Nucleus accumbens (tissue), 56 donors: ENCODE measurements at regions not wholly inside any gene's neighbourhood (a gene's known extent, or its start where the extent isn't known, plus 50 kb on each side); places are given as distances from the start of the nearest gene placed in this dataset.
"Not testable (repeated sequence)": the region's sequence is repeated elsewhere in the genome, so short reads cannot be mapped to it uniquely, and the experiment has no call there.

Experiments used
- DNase-seq, 56 donors: peaks; one replicate each; lab custom pipeline; 2025; lab: John Stamatoyannopoulos, UW

DNA sequence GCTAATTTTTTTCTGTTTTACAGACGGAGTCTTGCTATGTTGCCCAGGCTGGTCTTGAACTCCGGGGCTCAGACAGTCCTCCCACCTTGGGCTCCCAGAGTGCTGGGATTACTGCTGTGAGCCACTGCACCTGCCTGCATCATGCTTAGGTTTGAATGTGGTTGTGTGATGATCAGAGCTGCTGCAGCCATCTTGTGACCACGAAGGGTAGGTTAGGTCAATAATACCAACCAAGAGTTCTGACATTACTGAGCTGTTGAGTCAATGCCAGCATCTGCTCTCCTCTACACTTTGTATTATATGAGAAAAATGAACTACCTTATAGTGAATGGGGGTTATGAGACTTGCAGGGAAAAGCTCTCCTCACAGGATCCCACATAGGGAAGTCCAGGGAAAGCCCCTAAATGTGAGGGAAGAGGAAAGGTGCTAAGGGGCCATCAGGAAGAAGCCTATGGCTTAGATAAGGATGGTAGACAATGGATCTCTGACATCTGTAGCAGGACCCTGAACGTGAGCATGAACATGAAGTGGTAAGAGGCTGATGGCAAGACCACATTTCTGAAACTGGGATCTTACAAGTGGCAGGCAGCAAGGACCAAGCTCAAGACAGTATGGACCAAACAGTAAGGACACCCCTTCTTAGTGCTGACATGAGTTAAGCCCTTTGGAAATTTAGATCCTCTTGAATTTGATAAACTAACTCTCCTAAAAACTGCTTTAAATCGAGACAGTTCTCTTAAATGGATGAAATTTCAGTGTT lies 75.7 kb upstream of the ZNF169 start:
- DNase-seq = no peak

DNA sequence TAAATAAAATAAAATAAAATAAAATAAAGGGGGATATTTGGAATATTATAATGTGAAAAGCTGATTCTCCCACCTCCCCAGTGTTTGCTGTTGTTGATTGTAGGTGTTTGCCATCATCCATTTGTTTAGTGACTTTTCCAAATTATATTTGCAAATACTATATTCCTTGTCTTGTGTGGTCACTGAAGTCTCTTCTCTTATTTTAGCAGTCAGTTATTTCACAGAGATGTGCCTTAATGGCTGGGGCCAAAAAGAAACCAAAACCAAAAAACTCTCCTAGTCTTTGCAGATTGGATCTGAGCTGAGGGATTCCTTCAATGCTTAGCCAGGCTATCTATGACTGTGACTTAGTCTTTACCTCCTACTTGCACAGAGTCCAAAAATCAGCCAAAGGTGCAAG lies 70.9 kb upstream of the ZNF169 start:
- DNase-seq = no peak

DNA sequence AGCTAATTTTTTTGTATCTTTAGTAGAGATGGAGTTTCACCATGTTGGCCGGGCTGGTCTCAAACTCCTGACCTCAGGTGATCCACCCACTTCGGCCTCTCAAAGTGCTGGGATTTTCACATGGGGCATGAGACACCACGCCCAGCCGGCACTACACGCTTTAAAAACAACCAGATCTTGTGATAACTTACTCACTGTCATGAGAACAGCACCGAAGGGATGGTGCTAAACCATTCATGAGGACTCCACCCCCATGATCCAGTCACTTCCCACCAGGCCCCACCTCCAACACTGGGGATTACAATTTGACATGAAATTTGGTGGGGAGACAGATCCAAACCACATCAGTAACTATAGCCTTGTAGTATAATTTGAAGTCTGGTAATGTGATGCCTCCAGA lies 67.4 kb upstream of the ZNF169 start:
- not testable (repeated sequence) for DNase-seq

DNA sequence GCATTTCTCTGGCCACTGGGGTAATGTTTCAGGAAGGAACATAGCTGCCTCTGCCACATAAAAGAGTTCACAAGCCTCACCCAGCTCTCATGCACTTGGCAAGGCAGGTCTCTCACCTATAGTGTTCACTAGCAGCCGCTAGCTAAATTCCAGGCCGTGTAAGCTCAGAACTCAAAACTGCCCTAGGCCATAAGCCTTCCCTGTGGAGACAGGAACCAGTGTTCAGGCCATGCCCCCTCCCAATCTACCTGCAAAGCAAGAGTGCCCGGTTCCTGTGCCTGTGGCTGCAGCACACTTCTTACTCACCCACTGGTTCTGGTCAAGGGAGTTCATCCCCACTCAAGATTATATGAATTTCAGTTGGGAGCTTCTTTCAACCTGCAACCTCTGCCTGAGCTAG lies 60.7 kb upstream of the ZNF169 start:
- no peak for DNase-seq

DNA sequence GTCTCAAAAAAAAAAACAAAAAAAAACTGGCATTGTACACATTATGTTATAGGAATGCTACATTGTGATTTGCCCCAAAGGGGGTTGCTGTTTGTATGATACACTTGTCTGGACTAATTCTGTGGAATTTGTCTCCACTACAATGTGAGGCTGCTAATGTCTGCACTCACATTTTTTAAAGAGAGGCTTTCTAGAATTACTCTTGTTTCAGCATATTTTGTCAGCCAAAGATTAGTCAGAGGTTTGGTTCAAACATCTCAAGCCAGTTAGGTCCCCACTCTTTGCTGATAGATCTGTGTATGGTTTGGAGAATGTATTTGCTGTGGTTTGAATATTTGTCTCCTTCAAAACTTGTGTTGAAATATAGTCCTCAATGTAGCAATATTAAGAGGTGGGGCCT lies 59.3 kb upstream of the ZNF169 start:
- no peak for DNase-seq

DNA sequence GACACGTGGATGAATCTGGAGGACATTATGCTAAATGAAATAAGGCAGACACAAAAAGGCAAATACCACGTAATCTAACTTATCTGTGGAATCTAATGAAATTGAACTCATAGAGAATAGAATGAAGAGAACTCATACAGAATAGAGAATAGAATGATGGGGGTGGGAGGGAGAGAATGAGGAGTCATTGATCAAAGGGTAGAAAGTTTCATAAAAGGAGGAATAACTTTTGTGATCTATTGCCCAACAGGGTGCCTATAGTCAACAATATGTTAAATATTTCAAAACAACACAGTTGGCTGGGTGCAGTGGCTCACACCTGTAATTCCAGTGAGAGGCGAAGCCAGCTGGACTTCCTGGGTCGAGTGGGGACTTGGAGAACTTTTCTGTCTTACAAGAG lies 54.9 kb upstream of the ZNF169 start:
- no peak for DNase-seq

DNA sequence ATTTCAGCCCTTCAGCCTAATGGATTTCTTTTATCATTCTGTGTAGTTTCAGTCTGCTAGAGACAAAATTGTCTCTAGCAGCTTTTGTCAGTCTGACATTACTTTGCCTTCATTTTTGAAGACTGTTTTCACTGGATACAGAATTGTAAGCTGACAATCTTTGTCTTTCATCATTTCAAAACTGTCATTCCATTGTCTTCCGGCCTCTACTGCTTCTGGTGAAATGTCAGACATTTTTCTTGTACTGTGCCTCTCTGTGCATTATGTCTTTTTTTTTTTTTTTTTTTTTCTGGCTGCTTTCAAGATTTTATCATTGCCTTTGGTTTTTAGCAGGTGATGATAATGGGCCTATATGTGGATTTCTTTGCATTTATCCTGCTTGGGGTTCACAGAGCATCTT lies 51.3 kb upstream of the ZNF169 start:
- DNase-seq = no peak
